PC-9 (cell line): ENCODE measurements at regions not wholly inside any gene's neighbourhood (a gene's known extent, or its start where the extent isn't known, plus 50 kb on each side); places are given as distances from the start of the nearest gene placed in this dataset.

Experiments used
- BruUV-seq: library from RNA; stranded (reverse); fragments of 400-500 nt; replicated peaks from 2 replicates; lab custom pipeline; 2021; lab: Mats Ljungman, UMichigan
- CTCF ChIA-PET: fragments of 300-600 bp; sonication (Branson Sonifier 250); formaldehyde crosslinking; loops from one replicate; lab custom pipeline; 2022; ENCODE audit warnings: antibody characterized with exemption; lab: Charles Lee
- POLR2A ChIA-PET: fragments of 300-600 bp; sonication (Branson Sonifier 250); formaldehyde crosslinking; loops from one replicate; lab custom pipeline; 2022; ENCODE audit warnings: antibody characterized with exemption; ENCODE audit not compliant: unreplicated experiment; lab: Charles Lee
- DNase-seq, 2 experiments: peaks; one replicate each; pipeline versions ENCODE4 v3.0.0 to v3.0.0-alpha.2; 2015 to 2022; ENCODE audit warnings: mixed read lengths in 1 of 2
- H2AFZ ChIP-seq: fragments of 200-600 bp; sonication (generic); 2 replicates; pipeline ENCODE4 v1.8.1; 2017; ENCODE audit warnings: antibody characterized with exemption
- H3F3A ChIP-seq: fragments of 200-600 bp; sonication (generic); 2 replicates; pipeline ENCODE4 v1.8.1; 2017; ENCODE audit warnings: antibody characterized with exemption, mild to moderate bottlenecking, low read depth; ENCODE audit not compliant: insufficient read depth
- H3K27ac ChIP-seq: fragments of 200-600 bp; sonication (generic); 2 replicates; pipeline ENCODE4 v1.6.1; 2016; ENCODE audit warnings: mixed run types
- H3K27me3 ChIP-seq: fragments of 200-600 bp; sonication (generic); 2 replicates; pipeline ENCODE4 v1.6.1; 2016; ENCODE audit warnings: low read depth, mixed run types; ENCODE audit not compliant: insufficient read depth
- H3K36me3 ChIP-seq: fragments of 200-600 bp; sonication (generic); 2 replicates; pipeline ENCODE4 v1.6.1; 2016; ENCODE audit warnings: low read depth, mixed run types
- H3K4me1 ChIP-seq: fragments of 200-600 bp; sonication (generic); replicated peaks from 2 replicates; pipeline ENCODE4 v1.6.1; 2016; ENCODE audit warnings: mixed run types; ENCODE audit not compliant: insufficient read depth
- H3K4me2 ChIP-seq: fragments of 200-600 bp; sonication (generic); 2 replicates; pipeline ENCODE4 v1.6.1; 2017; ENCODE audit warnings: mixed run types
- H3K4me3 ChIP-seq: fragments of 200-600 bp; sonication (generic); 2 replicates; pipeline ENCODE4 v1.6.1; 2016; ENCODE audit warnings: mixed run types
- H3K79me2 ChIP-seq: fragments of 200-600 bp; sonication (generic); 2 replicates; pipeline ENCODE4 v1.6.1; 2017; ENCODE audit warnings: low read depth, mixed run types
- H3K9me2 ChIP-seq: fragments of 200-600 bp; sonication (generic); 2 replicates; pipeline ENCODE4 v1.8.1; 2017; ENCODE audit warnings: mild to moderate bottlenecking; ENCODE audit not compliant: insufficient read depth
- H3K9me3 ChIP-seq: fragments of 200-600 bp; sonication (generic); 2 replicates; pipeline ENCODE4 v1.8.1; 2016; ENCODE audit warnings: low read depth; ENCODE audit not compliant: insufficient read depth
- H4K20me1 ChIP-seq: fragments of 200-600 bp; sonication (generic); 2 replicates; pipeline ENCODE4 v1.8.1; 2017; ENCODE audit not compliant: insufficient read depth
- EZH2 ChIP-seq: fragments of 200-600 bp; sonication (generic); IDR thresholded peaks from 2 replicates; pipeline ENCODE4 v1.8.0; 2017; ENCODE audit warnings: antibody characterized with exemption, low read depth
- intact Hi-C: fragments of 100-400 bp; cut with micrococcal nuclease; formaldehyde crosslinking; loops from one replicate; pipeline ENCODE4 v1.10.0; 2022; ENCODE audit not compliant: unreplicated experiment
- TF ChIP-seq, protein P1 (sequence below): fragments of 200-600 bp; sonication (generic); conservative IDR thresholded peaks from 2 replicates; pipeline ENCODE4 v1.6.1; 2017; ENCODE audit warnings: mixed run types, antibody characterized with exemption, mild to moderate bottlenecking, moderate library complexity

DNA sequence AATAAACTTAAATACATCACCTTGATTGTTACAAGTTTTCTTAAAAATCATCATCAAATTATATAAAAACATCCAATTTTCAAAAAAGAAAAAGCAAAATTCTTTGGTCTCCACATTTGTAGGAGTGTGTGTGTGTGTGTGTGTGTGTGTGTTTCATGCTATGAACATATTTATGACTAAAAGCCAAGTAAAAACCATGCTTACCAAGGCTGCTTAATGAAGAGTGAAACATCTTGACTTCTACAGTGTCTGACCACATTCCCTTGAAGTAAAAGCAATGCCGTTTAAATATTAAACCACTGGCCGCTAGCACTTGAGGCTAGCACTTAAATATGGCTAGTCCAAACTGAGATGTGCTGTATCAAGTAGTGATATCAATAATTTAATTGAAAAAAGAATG lies 549.1 kb upstream of the CCNG1 start:
- H3F3A ChIP-seq = no peaks in the 10 kb centered on the region
- ChIA-PET CTCF (no interaction called here), POLR2A (no interaction called here)
- no peak overlapping the region for H2AFZ ChIP-seq
- H3K36me3 ChIP-seq = no peaks in the 10 kb centered on the region
- no peaks in the 10 kb centered on the region for H3K9me2 ChIP-seq
- intact Hi-C loops = no loop called here
- no peaks in the 10 kb centered on the region for H4K20me1 ChIP-seq
- no peaks in the 10 kb centered on the region for H3K4me1 ChIP-seq
- TF ChIP-seq, protein P1, sequence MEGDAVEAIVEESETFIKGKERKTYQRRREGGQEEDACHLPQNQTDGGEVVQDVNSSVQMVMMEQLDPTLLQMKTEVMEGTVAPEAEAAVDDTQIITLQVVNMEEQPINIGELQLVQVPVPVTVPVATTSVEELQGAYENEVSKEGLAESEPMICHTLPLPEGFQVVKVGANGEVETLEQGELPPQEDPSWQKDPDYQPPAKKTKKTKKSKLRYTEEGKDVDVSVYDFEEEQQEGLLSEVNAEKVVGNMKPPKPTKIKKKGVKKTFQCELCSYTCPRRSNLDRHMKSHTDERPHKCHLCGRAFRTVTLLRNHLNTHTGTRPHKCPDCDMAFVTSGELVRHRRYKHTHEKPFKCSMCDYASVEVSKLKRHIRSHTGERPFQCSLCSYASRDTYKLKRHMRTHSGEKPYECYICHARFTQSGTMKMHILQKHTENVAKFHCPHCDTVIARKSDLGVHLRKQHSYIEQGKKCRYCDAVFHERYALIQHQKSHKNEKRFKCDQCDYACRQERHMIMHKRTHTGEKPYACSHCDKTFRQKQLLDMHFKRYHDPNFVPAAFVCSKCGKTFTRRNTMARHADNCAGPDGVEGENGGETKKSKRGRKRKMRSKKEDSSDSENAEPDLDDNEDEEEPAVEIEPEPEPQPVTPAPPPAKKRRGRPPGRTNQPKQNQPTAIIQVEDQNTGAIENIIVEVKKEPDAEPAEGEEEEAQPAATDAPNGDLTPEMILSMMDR = no peak
- no peak for TF ChIP-seq EZH2
- H3K4me2 ChIP-seq = no peak overlapping the region
- no peaks in the 10 kb centered on the region for H3K27me3 ChIP-seq
- no peak overlapping the region for H3K4me3 ChIP-seq
- no peak overlapping the region for H3K27ac ChIP-seq
- H3K79me2 ChIP-seq = no peaks in the 10 kb centered on the region
- DNase-seq = no peak
- no peaks in the 10 kb centered on the region for H3K9me3 ChIP-seq
- no TSS peak for BruUV-seq

- no peaks in the 10 kb centered on the region for H3F3A ChIP-seq
- no peak overlapping the region for H3K4me2 ChIP-seq
- no peak for DNase-seq
- no peaks in the 10 kb centered on the region for H3K4me1 ChIP-seq
- intact Hi-C loops = no loop called here
- no peak overlapping the region for H2AFZ ChIP-seq
- H3K4me3 ChIP-seq = no peak overlapping the region
- no peaks in the 10 kb centered on the region for H4K20me1 ChIP-seq
- no peak overlapping the region for H3K27ac ChIP-seq
- TF ChIP-seq, protein P1 = no peak
- no peak for TF ChIP-seq EZH2
- H3K27me3 ChIP-seq = 0 out of 2 replicates have a peak, but pooled peaks cover 4% of the 10 kb centered on the region
- no TSS peak for BruUV-seq
- H3K9me3 ChIP-seq = 0 out of 2 replicates have a peak, but pooled peaks cover 4% of the 10 kb centered on the region
- H3K36me3 ChIP-seq = no peaks in the 10 kb centered on the region
- H3K9me2 ChIP-seq = no peaks in the 10 kb centered on the region
- ChIA-PET POLR2A (no interaction called here), CTCF (no interaction called here)
- H3K79me2 ChIP-seq = no peaks in the 10 kb centered on the region
Observed at GRCh38 chr5:162911873-162912272, 525.5 kb upstream of the CCNG1 start.

DNA sequence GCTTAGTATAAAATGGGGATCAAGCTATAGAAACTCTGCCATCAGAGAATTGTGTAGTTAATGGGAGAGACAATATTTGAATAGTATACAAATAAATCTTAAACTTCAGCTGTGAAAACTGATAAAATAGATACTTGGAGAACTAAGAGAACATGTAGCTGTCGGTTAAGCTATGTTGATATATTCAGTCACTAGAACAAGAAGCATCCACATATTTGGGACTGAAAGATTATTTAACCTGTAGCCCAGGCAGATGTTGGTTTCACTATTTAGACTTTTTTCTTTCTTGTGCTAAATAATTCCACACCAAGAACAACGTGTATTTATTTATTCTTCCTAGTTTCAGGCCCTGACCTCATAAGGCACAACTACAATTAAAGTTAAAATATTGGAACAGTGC lies 521.0 kb upstream of the CCNG1 start:
- no peak for DNase-seq
- H3K79me2 ChIP-seq = no peaks in the 10 kb centered on the region
- H3K4me2 ChIP-seq = peak overlapping the region; percentile 24; the same call in 1 of the 2 replicates
- CTCF ChIA-PET = no interaction called here
- 0 out of 2 replicates have a peak overlapping the region, but pooled peaks have one; percentile 21 for H3K4me3 ChIP-seq
- H3K9me2 ChIP-seq = no peaks in the 10 kb centered on the region
- H2AFZ ChIP-seq = no peak overlapping the region
- H3K27ac ChIP-seq = no peak overlapping the region
- no peaks in the 10 kb centered on the region for H4K20me1 ChIP-seq
- H3F3A ChIP-seq = no peaks in the 10 kb centered on the region
- 0 out of 2 replicates have a peak, but pooled peaks cover 4% of the 10 kb centered on the region for H3K27me3 ChIP-seq
- POLR2A ChIA-PET = no interaction called here
- no peaks in the 10 kb centered on the region for H3K36me3 ChIP-seq
- H3K4me1 ChIP-seq = no peaks in the 10 kb centered on the region
- intact Hi-C loops = no loop called here
- BruUV-seq = no TSS peak
- TF ChIP-seq, protein P1 = no peak
- TF ChIP-seq EZH2 = no peak
- H3K9me3 ChIP-seq = 0 out of 2 replicates have a peak, but pooled peaks cover 4% of the 10 kb centered on the region
